Spleen (tissue), 11 donors: ENCODE measurements at regions not wholly inside any gene's neighbourhood (a gene's known extent, or its start where the extent isn't known, plus 50 kb on each side); places are given as distances from the start of the nearest gene placed in this dataset.

Experiments
- DNase-seq: peaks from one replicate; pipeline ENCODE4 v3.0.0-alpha.2; 2020
- H3K27ac ChIP-seq, 8 donors: fragments of 200-600 bp; sonication (generic) in 7 of 8; 1 replicate in 4 of 8; 2 replicates in 4 of 8; pipeline versions ENCODE4 v1.5.0 to v1.8.0; 2016 to 2021; ENCODE audit warnings: inconsistent platforms in 4 of 8, mild to moderate bottlenecking in 4 of 8, moderate library complexity in 1 of 8
- H3K27me3 ChIP-seq, 7 donors: fragments of 200-600 bp; sonication (generic) in 6 of 7; replicated peaks in 1 of 7; 1 replicate in 4 of 7; 2 replicates in 3 of 7; pipeline versions ENCODE4 v1.5.0 to v1.8.0; 2016 to 2021; ENCODE audit warnings: inconsistent platforms in 3 of 7, mild to moderate bottlenecking in 1 of 7
- H3K36me3 ChIP-seq, 6 donors: fragments of 200-600 bp; sonication (generic) in 5 of 6; 1 replicate in 4 of 6; 2 replicates in 2 of 6; pipeline versions ENCODE4 v1.5.0 to v1.8.0; 2016 to 2021; ENCODE audit warnings: inconsistent platforms in 2 of 6
- H3K4me1 ChIP-seq, 6 donors: fragments of 200-600 bp; sonication (generic) in 5 of 6; 1 replicate in 3 of 6; 2 replicates in 3 of 6; pipeline versions ENCODE4 v1.5.0 to v1.8.0; 2016 to 2021; ENCODE audit warnings: inconsistent platforms in 3 of 6
- H3K4me3 ChIP-seq, 8 donors: fragments of 200-600 bp; sonication (generic) in 7 of 8; 1 replicate in 4 of 8; 2 replicates in 4 of 8; pipeline versions ENCODE4 v1.5.0 to v1.8.0; 2016 to 2021; ENCODE audit warnings: inconsistent platforms in 4 of 8, mild to moderate bottlenecking in 4 of 8, moderate library complexity in 2 of 8
- H3K9me3 ChIP-seq, 8 donors: fragments of 200-600 bp; sonication (generic) in 7 of 8; 1 replicate in 4 of 8; 2 replicates in 4 of 8; pipeline versions ENCODE4 v1.5.0 to v1.8.0; 2016 to 2021; ENCODE audit warnings: inconsistent platforms in 4 of 8
- CTCF ChIP-seq, 11 experiments: fragments of 200-600 bp in 7 of 11; fragments of 450-650 bp in 4 of 11; sonication (generic) in 4 of 11; IDR thresholded peaks in 8 of 11; conservative IDR thresholded peaks in 3 of 11; 1 replicate in 7 of 11; 2 replicates in 4 of 11; pipeline versions ENCODE4 v1.4.0 to v1.8.0; 2016 to 2021; ENCODE audit warnings: antibody characterized with exemption in 11 of 11, inconsistent platforms in 4 of 11, mild to moderate bottlenecking in 1 of 11
- POLR2A ChIP-seq, 3 donors: fragments of 450-650 bp; IDR thresholded peaks; one replicate each; pipeline ENCODE4 v1.5.1; 2017; ENCODE audit warnings: antibody characterized with exemption in 3 of 3, mild to moderate bottlenecking in 1 of 3
- POLR2AphosphoS5 ChIP-seq, 3 donors: sonication (generic); formaldehyde crosslinking; IDR thresholded peaks; one replicate each; pipeline ENCODE4 v1.5.1; 2017; ENCODE audit warnings: antibody characterized with exemption in 3 of 3
- WGBS, 5 donors: extraction: QIAGEN DNeasy Blood & Tissue Kit in 3 of 5; methylation state at CpG; one replicate each; pipeline versions ENCODE4 v1.1.5 to v1.1.7; 2013 to 2018; 5-methylcytosine and 5-hydroxymethylcytosine counted together
- intact Hi-C: fragments of 100-400 bp; cut with DNase I; formaldehyde crosslinking; loops from one replicate; pipeline ENCODE4 v1.15.0; 2023; ENCODE audit warnings: low total_unique reads
- donor health status: healthy with polysubstance abuse.
- donor health status: DM: no; HTN: no; CAD: no; lungs with moderate emphysema.
- donor health status: DM: no; HTN: no; CAD: no.
- donor health status: Bipolar disorder and iron deficiency.
- donor health status: healthy.
- donor health status: DM: no; HTN: no; CAD: no.
- donor health status: DM: yes; HTN: yes; CAD: no.

GRCh38 chr13:62837895-62838294, 1422.2 kb upstream of the PCDH20 start:
- TF ChIP-seq CTCF (IDR thresholded peaks at IDR 0.05 in 8 of 11, conservative IDR thresholded peaks at IDR 0.05 in 3 of 11) (no peak), POLR2A (IDR thresholded peaks at IDR 0.05) (no peak), POLR2AphosphoS5 (IDR thresholded peaks at IDR 0.05) (no peak)
- Histone ChIP-seq H3K36me3 (no peaks in the 10 kb centered on the region), H3K4me1 (no peaks in the 10 kb centered on the region), H3K4me3 (no peak overlapping the region), H3K27ac (no peak overlapping the region), H3K9me3 (peaks cover 0 to 4% (median 0%) of the 10 kb centered on the region in 8 donors), H3K27me3 (no peaks in the 10 kb centered on the region)
- WGBS, 5 donors: 70 to 91% (median 86%) methylated on average over 2 of the region's 2 CpGs
- intact Hi-C loops: no loop called here
- DNase-seq: no peak

- Histone ChIP-seq H3K4me1 (no peaks in the 10 kb centered on the region), H3K4me3 (no peak overlapping the region), H3K27me3 (no peaks in the 10 kb centered on the region), H3K9me3 (peaks cover 0 to 9% (median 0%) of the 10 kb centered on the region in 8 donors), H3K27ac (no peak overlapping the region), H3K36me3 (no peaks in the 10 kb centered on the region)
- no peak for DNase-seq
- TF ChIP-seq POLR2AphosphoS5 (IDR thresholded peaks at IDR 0.05) (no peak), CTCF (IDR thresholded peaks at IDR 0.05 in 8 of 11, conservative IDR thresholded peaks at IDR 0.05 in 3 of 11) (no peak)
- WGBS, 5 donors: 70 to 83% (median 82%) methylated on average over 2 of the region's 2 CpGs
- intact Hi-C loops: no loop called here
These were observed 1413.8 kb upstream of the PCDH20 start for GRCh38 chr13:62829486-62829885.

- no peak for DNase-seq
- WGBS, 5 donors: 70 to 83% (median 78%) methylated on average over 5 of the region's 5 CpGs
- no peak overlapping the region for H3K4me3 ChIP-seq
- H3K27me3 ChIP-seq: no peaks in the 10 kb centered on the region
- TF ChIP-seq CTCF (IDR thresholded peaks at IDR 0.05 in 8 of 11, conservative IDR thresholded peaks at IDR 0.05 in 3 of 11) (no peak), POLR2AphosphoS5 (IDR thresholded peaks at IDR 0.05) (no peak)
- no peak overlapping the region for H3K27ac ChIP-seq
- H3K9me3 ChIP-seq: peaks cover 0 to 16% (median 1%) of the 10 kb centered on the region in 8 donors
- H3K36me3 ChIP-seq: no peaks in the 10 kb centered on the region
- no peaks in the 10 kb centered on the region for H3K4me1 ChIP-seq
- intact Hi-C loops: no loop called here
These were observed 1384.3 kb upstream of the PCDH20 start for GRCh38 chr13:62799931-62800436.

- H3K4me3 ChIP-seq: no peak overlapping the region
- H3K9me3 ChIP-seq: peaks cover 0 to 16% (median 1%) of the 10 kb centered on the region in 8 donors
- 77 to 83% (median 79%) methylated on average over 6 to 8 of the region's 8 CpGs for WGBS, 5 donors
- H3K36me3 ChIP-seq: no peaks in the 10 kb centered on the region
- no peak for DNase-seq
- no peak for TF ChIP-seq POLR2AphosphoS5 (IDR thresholded peaks at IDR 0.05)
- TF ChIP-seq CTCF (IDR thresholded peaks at IDR 0.05 in 8 of 11, conservative IDR thresholded peaks at IDR 0.05 in 3 of 11): no peak
- TF ChIP-seq POLR2A (IDR thresholded peaks at IDR 0.05): no peak
- H3K27ac ChIP-seq: no peak overlapping the region
- H3K27me3 ChIP-seq: no peaks in the 10 kb centered on the region
- H3K4me1 ChIP-seq: no peaks in the 10 kb centered on the region
- intact Hi-C loops: no loop called here
These were observed 1383.4 kb upstream of the PCDH20 start for GRCh38 chr13:62799038-62799535.
